Muscle layer of duodenum (tissue), 2 donors: ENCODE measurements at regions not wholly inside any gene's neighbourhood (a gene's known extent, or its start where the extent isn't known, plus 50 kb on each side); places are given as distances from the start of the nearest gene placed in this dataset.

Experiments
- H3K27ac ChIP-seq: one replicate; pipeline ENCODE4 v1.7.0; 2013; ENCODE audit warnings: mild to moderate bottlenecking, low read length
- H3K27me3 ChIP-seq: one replicate; pipeline ENCODE4 v1.7.0; 2013; ENCODE audit warnings: low read depth, mild to moderate bottlenecking, control low read depth, low read length
- H3K36me3 ChIP-seq, 2 donors: one replicate each; pipeline ENCODE4 v1.7.0; 2013; ENCODE audit warnings: low read length in 2 of 2, control low read depth in 1 of 2, mild to moderate bottlenecking in 1 of 2; ENCODE audit not compliant: insufficient read depth in 2 of 2, control insufficient read depth in 1 of 2
- H3K4me1 ChIP-seq, 2 donors: one replicate each; pipeline ENCODE4 v1.7.0; 2013; ENCODE audit warnings: low read length in 2 of 2, mild to moderate bottlenecking in 2 of 2, control low read depth in 1 of 2, moderate library complexity in 1 of 2; ENCODE audit not compliant: insufficient read depth in 2 of 2, control insufficient read depth in 1 of 2
- H3K4me3 ChIP-seq, 2 donors: one replicate each; pipeline ENCODE4 v1.7.0; 2013; ENCODE audit warnings: low read length in 2 of 2, low read depth in 1 of 2, mild to moderate bottlenecking in 1 of 2
- H3K9me3 ChIP-seq, 2 donors: one replicate each; pipeline ENCODE4 v1.7.0; 2013; ENCODE audit warnings: low read length in 2 of 2, control low read depth in 1 of 2, mild to moderate bottlenecking in 1 of 2; ENCODE audit not compliant: control insufficient read depth in 1 of 2
- donor health status: healthy.

GRCh38 chr22:46055911-46056545 is 79.1 kb upstream of the WNT7B start:
- no peaks in the 10 kb centered on the region for H3K9me3 ChIP-seq
- H3K36me3 ChIP-seq = peaks cover 0 to 20% of the 10 kb centered on the region in 2 donors
- peak overlapping the region; percentile 44 to 52 for H3K4me3 ChIP-seq
- H3K27me3 ChIP-seq = no peaks in the 10 kb centered on the region
- peaks cover 28 to 65% of the 10 kb centered on the region in 2 donors for H3K4me1 ChIP-seq
- peak overlapping the region; percentile 90 for H3K27ac ChIP-seq

DNA sequence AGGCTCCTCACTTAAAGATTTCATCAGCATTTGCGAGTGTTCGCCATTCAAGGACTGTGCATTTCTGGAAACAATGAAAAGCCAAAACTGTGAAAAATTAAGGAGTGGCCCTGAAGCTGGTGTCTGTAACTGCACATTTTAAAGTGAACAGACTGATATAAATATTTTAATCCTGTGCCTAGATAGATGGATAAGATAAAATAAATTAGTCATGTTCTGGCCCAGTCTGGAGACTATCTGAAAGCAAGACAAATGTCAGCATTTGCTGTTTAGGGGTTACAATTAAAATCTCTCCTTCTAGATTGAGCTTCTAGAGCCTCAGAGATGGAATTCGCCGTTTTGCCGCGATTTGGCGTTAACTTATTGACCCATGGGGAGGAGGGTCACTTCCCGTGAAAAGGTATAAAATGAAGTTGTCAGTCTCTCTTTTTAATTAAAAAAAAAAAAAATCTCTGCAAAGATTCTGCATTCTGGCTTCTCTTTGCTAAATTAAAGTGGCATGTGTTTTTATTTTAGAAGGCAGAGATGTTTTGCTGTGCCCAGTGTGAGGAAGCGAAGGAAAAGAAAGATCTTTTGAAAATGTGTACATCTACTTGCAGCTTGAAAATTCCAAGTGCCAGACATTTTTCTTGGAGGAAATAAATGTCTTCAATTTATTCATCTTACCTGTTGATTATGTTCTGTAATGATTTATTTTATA is 79.7 kb upstream of the WNT7B start:
- Histone ChIP-seq H3K36me3 (peaks cover 0 to 16% of the 10 kb centered on the region in 2 donors), H3K4me1 (peaks cover 28 to 58% of the 10 kb centered on the region in 2 donors), H3K4me3 (peak overlapping the region; percentile 44 to 52), H3K9me3 (no peaks in the 10 kb centered on the region), H3K27ac (peak overlapping the region; percentile 90), H3K27me3 (no peaks in the 10 kb centered on the region)

DNA sequence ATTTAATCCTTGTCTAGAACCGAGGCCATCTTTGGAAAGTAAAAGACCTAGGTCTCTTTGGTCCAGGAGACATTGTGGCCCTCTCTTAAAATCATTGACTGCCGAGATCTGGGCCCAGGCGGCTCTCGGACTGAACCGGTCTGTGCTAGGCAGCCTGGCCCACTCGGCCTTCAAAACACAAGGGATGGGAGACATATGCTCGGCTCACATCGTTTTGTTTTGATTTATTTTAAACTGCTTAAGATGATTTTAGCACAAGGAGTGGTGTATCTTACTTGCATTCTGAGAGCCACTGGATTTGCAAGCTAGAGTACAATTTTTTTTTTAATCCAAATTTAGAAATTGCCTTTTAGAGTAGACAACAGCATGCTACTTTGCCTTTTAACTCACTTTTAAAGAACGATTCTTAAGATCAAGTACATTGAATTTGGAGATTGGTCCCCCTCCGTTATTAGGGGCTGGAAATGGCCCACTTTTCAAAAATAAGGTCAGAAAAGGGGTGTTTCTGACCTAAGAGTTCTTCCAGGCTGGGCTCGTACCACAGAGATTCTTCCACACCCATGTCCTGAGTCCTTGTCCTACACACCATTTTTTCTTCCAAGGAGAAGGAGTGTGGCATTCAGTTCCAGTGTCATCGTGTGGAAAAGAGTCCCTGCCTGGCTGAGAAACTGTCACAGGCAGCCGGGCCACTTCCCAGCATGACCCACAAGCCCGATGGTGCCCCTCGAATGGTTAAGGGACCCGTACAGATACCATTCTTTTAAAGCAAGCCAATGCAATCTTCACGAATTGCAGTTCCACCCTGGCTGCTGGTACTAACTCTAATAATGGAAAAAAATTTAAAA is 80.5 kb upstream of the WNT7B start:
- Histone ChIP-seq H3K27me3 (no peaks in the 10 kb centered on the region), H3K9me3 (no peaks in the 10 kb centered on the region), H3K4me1 (peaks cover 24 to 57% of the 10 kb centered on the region in 2 donors), H3K27ac (peak overlapping the region; percentile 90), H3K36me3 (peaks cover 0 to 16% of the 10 kb centered on the region in 2 donors), H3K4me3 (peak overlapping the region; percentile 21 to 52)

DNA sequence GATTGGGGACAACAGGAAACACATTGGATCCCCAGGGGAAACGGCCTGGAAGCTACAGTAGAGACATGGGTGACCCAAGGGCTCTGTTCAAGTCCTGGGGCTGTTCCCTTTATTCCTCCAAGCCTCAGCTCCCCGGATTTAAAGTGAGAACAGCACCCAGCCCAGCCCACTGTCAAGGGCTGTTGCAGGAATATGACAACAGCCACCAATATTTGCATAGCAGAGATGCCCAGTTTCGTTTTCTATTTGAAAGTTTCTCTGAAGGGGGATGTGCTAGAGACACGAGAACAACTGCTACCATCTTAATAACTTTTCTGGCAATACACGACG is 81.1 kb upstream of the WNT7B start:
- no peaks in the 10 kb centered on the region for H3K27me3 ChIP-seq
- H3K36me3 ChIP-seq = peaks cover 0 to 16% of the 10 kb centered on the region in 2 donors
- no peaks in the 10 kb centered on the region for H3K9me3 ChIP-seq
- H3K27ac ChIP-seq = peak overlapping the region; percentile 90
- peak overlapping the region; percentile 21 to 38 for H3K4me3 ChIP-seq
- H3K4me1 ChIP-seq = peaks cover 25 to 57% of the 10 kb centered on the region in 2 donors

GRCh38 chr22:46058591-46059519 is 81.9 kb upstream of the WNT7B start:
- H3K27ac ChIP-seq = peak overlapping the region; percentile 90
- peaks cover 33 to 64% of the 10 kb centered on the region in 2 donors for H3K4me1 ChIP-seq
- H3K9me3 ChIP-seq = no peaks in the 10 kb centered on the region
- H3K4me3 ChIP-seq = peak overlapping the region in 1 of 2 donors; percentile 21
- H3K27me3 ChIP-seq = no peaks in the 10 kb centered on the region
- peaks cover 0 to 16% of the 10 kb centered on the region in 2 donors for H3K36me3 ChIP-seq

DNA sequence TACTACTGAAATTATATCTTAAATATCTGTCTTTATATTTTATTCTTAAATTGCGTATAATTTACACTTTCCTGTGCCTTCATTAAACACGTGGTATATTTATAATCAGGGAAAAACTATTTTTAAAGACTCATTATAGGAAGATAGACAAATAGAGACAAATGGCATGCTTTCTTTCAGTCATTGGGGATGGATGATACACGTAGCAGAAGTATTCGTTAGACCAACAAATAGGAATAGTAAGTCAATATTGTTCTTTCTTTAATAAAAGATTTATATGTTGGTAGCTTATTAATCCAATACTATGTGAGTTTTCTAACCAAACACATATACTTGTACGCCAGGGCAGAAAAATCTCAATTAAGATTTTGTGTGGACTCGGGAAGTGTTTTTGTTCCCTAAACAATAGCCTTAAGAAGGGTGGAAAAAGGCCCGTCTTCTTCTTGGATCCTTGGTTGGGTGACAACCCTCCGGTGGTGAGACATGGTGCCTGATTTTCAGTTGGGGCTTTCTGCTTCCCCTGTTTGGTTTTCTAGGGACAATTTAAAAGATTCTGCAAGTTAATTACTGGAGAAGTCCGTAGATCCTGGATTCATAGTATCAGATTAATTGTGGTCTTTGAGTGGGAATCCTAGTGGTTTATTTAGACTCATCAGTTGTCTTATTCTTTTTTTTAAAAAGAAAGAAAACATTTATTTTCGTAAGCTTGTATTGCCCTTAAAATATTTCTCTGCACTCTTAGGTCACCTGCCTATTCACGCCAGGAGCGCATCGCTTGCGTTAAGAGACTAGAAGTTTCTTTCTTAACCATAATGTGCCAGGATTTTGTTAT is 83.5 kb upstream of the WNT7B start:
- H3K9me3 ChIP-seq = no peaks in the 10 kb centered on the region
- no peaks in the 10 kb centered on the region for H3K27me3 ChIP-seq
- peaks cover 39 to 64% of the 10 kb centered on the region in 2 donors for H3K4me1 ChIP-seq
- H3K27ac ChIP-seq = no peak overlapping the region
- H3K4me3 ChIP-seq = no peak overlapping the region
- peaks cover 0 to 16% of the 10 kb centered on the region in 2 donors for H3K36me3 ChIP-seq

DNA sequence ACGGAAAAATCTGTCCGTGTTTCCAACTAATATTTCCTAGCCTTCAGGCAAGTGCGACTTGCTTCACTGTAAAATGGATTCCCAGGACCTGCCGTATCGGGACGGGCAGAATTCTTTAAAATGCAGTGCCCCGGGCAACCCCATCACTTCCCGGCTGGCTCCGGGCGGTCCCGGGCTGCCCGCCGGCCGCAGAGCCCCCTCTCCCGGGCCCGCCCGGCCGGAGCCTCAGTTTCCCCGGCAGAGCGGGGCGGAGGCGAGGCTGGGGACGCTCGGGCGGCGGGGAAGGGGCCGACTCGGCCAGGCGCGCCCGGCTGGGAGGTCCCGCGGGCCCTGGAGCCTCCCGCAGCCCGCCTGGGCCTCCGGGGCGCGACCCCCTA is 84.2 kb upstream of the WNT7B start:
- Histone ChIP-seq H3K27me3 (no peaks in the 10 kb centered on the region), H3K9me3 (no peaks in the 10 kb centered on the region), H3K4me1 (peaks cover 42 to 63% of the 10 kb centered on the region in 2 donors), H3K4me3 (no peak overlapping the region), H3K36me3 (peaks cover 0 to 12% of the 10 kb centered on the region in 2 donors), H3K27ac (no peak overlapping the region)

- H3K27ac ChIP-seq = no peak overlapping the region
- H3K9me3 ChIP-seq = no peaks in the 10 kb centered on the region
- peaks cover 0 to 7% of the 10 kb centered on the region in 2 donors for H3K36me3 ChIP-seq
- H3K4me3 ChIP-seq = no peak overlapping the region
- peaks cover 39 to 65% of the 10 kb centered on the region in 2 donors for H3K4me1 ChIP-seq
- H3K27me3 ChIP-seq = no peaks in the 10 kb centered on the region
Observed at GRCh38 chr22:46061501-46062231, 84.7 kb upstream of the WNT7B start.

GRCh38 chr22:46062232-46062615 is 85.3 kb upstream of the WNT7B start:
- H3K4me3 ChIP-seq = no peak overlapping the region
- peaks cover 33 to 65% of the 10 kb centered on the region in 2 donors for H3K4me1 ChIP-seq
- peaks cover 0 to 9% of the 10 kb centered on the region in 2 donors for H3K36me3 ChIP-seq
- H3K27me3 ChIP-seq = no peaks in the 10 kb centered on the region
- H3K27ac ChIP-seq = no peak overlapping the region
- no peaks in the 10 kb centered on the region for H3K9me3 ChIP-seq
